ENCODE measurements at regions not wholly inside any gene's neighbourhood (a gene's known extent, or its start where the extent isn't known, plus 50 kb on each side); places are given as distances from the start of the nearest gene placed in this dataset.
A peak's percentile ranks its signal among the peaks of the same experiment; 100 is the strongest.

DNA sequence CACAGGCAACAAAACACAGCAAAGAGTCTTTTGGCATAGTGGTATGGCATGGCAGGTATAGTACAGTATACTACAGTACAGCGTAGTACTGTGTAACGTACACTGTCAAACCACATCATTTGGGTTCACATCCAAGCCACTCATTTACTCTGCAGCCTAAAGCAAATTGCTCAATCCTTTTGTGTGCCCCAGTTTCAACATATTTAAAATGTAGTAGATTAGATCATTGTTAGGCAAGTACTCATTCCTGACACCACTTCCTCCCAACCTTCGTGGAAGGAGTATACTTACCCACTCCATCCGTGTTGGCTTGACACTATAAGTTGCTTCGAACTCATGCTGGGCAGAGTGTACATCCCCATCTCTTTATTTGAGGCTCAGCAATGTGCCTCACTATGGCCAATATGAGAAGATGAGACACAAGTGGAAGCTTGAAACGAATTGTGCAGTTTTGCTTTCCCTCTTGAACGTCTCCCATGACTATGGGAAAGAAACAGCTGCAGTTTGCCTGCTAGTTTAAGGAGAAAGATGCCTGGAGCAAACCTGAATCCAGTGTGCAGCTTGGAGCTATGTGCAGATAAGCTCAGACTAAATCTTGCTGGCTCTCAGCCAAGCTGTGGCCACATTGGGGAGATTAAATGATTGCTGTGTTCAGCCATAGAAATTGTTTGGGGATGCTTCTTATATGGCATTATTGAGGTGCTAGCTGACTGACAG lies 85.7 kb upstream of the TBL1X start:
- DNase-seq, result no peak
- Histone ChIP-seq H3K36me3 (no peaks in the 10 kb centered on the region), H3K9me3 (no peaks in the 10 kb centered on the region), H3K27ac (no peak overlapping the region), H3K27me3 (no peaks in the 10 kb centered on the region), H3K4me3 (no peak overlapping the region), H3K4me1 (no peaks in the 10 kb centered on the region)
- 45% methylated on average over 7 of the region's 7 CpGs for WGBS (ENCODE audit: insufficient coverage, low coverage, low lambda C conversion rate, missing lambda C conversion rate)
- intact Hi-C loops (cut with DNase I), result no loop called here
- TF ChIP-seq, protein P1, sequence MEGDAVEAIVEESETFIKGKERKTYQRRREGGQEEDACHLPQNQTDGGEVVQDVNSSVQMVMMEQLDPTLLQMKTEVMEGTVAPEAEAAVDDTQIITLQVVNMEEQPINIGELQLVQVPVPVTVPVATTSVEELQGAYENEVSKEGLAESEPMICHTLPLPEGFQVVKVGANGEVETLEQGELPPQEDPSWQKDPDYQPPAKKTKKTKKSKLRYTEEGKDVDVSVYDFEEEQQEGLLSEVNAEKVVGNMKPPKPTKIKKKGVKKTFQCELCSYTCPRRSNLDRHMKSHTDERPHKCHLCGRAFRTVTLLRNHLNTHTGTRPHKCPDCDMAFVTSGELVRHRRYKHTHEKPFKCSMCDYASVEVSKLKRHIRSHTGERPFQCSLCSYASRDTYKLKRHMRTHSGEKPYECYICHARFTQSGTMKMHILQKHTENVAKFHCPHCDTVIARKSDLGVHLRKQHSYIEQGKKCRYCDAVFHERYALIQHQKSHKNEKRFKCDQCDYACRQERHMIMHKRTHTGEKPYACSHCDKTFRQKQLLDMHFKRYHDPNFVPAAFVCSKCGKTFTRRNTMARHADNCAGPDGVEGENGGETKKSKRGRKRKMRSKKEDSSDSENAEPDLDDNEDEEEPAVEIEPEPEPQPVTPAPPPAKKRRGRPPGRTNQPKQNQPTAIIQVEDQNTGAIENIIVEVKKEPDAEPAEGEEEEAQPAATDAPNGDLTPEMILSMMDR (IDR thresholded peaks at IDR 0.05), result no peak
- TF ChIP-seq POLR2A (IDR thresholded peaks at IDR 0.05), result no peak
- ATAC-seq, result peak in 3 of 4 donors; percentile 18 to 49 (median 25)

DNA sequence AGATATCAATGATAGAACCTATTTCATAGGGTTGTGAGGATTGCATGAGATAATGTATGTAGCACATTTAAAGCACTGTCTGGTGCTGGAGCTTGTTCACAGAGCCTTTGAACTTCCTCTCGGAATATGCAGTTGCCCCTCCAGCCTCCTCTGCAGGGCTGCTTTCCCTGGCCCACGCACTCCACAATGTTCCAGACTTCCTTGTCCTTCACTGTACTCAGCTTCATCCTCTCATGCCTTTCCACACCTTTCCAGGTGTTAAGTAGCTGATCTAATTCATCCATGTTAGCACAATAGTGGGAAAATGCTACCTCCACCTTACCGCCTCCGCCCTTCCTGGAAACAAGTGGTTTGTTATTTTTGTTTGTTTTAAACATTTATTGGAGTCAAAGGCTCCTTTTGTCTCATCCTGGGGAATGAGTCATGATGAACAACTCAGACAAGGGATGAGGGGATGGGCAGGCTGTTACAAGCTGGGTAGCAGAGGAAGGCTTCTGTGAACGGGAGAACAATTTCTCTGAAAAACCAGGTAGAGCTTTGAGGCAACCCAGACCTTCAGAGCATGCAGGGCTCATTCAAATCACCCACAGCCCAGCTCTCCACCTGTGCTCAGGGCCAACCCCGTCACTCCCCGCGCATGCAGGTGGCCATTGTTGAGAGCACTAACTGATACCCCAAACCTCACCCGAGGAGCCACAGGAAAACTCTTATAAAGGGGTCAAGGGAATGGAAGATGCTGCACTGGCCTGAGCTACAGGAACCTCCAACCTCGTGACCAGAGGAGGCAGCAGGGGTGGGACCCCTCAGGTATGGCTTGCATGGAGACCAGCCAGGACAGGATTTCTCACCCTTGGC lies 84.9 kb upstream of the TBL1X start:
- Histone ChIP-seq H3K27ac (no peak overlapping the region), H3K4me1 (no peaks in the 10 kb centered on the region), H3K27me3 (no peaks in the 10 kb centered on the region), H3K4me3 (no peak overlapping the region), H3K9me3 (no peaks in the 10 kb centered on the region), H3K36me3 (no peaks in the 10 kb centered on the region)
- ATAC-seq (no peak), DNase-seq (no peak)
- TF ChIP-seq POLR2A (IDR thresholded peaks at IDR 0.05), result no peak
- TF ChIP-seq, protein P1 (IDR thresholded peaks at IDR 0.05), result no peak
- intact Hi-C loops (cut with DNase I), result no loop called here
- 66% methylated on average over 6 of the region's 10 CpGs for WGBS (ENCODE audit: insufficient coverage, low coverage, low lambda C conversion rate, missing lambda C conversion rate)

DNA sequence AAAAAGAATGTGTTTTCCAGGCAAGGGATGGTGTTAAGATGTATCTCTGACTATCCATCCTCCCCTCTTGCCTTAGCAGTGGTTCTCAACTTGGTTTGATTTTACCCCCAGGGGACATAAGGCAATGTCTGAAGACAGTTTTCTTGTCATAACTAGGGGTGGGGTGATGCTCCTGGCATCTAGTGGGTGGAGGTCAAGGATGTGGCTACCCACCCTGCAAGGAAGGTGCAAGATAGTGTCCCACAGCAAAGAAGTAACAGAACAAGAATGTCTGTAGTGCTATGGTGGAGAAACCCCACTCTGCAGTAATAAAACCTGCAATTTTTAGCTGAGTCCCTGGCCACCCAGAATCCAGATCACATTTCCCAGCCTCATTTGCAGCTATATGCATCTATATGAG lies 81.2 kb upstream of the TBL1X start:
- intact Hi-C loops (cut with DNase I), result no loop called here
- DNase-seq, result no peak
- Histone ChIP-seq H3K4me3 (no peak overlapping the region), H3K4me1 (no peaks in the 10 kb centered on the region), H3K27ac (no peak overlapping the region), H3K36me3 (no peaks in the 10 kb centered on the region), H3K27me3 (no peaks in the 10 kb centered on the region), H3K9me3 (no peaks in the 10 kb centered on the region)
- ATAC-seq, result no peak
- TF ChIP-seq, protein P1 (IDR thresholded peaks at IDR 0.05), result no peak
- no peak for TF ChIP-seq POLR2A (IDR thresholded peaks at IDR 0.05)

DNA sequence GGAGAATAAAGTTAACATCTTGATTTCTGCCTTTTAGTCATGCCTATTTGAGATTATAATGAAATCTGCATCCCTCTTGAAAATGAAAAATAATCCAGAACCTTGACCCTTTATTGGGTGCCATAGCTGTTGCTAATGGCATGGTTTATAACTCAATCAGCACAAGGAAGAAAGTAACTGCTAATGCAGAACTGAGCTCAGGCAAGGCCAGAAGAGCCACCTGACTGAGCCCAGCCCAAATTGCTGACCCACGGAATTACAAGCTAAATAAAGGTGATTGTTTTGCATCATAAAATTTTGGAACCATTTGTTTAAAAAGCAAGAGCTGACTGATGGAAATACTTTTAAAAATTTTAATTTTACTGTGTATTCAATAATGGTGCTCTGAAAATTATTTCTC lies 76.4 kb upstream of the TBL1X start:
- no peak for DNase-seq

More for the DNA sequence above, 76.4 kb upstream of the TBL1X start:
- 41% methylated on average over 1 of the region's 1 CpG for WGBS (ENCODE audit: insufficient coverage, low coverage, low lambda C conversion rate, missing lambda C conversion rate)
- no peak for ATAC-seq
- TF ChIP-seq, protein P1 (IDR thresholded peaks at IDR 0.05), result no peak
- no peaks in the 10 kb centered on the region for H3K4me1 ChIP-seq
- no peak overlapping the region for H3K27ac ChIP-seq
- intact Hi-C loops (cut with DNase I), result no loop called here
- no peaks in the 10 kb centered on the region for H3K36me3 ChIP-seq
- H3K4me3 ChIP-seq, result no peak overlapping the region
- H3K27me3 ChIP-seq, result no peaks in the 10 kb centered on the region
- H3K9me3 ChIP-seq, result no peaks in the 10 kb centered on the region

Data from right lobe of liver (tissue), 6 donors.